ENCODE measurements at regions not wholly inside any gene's neighbourhood (a gene's known extent, or its start where the extent isn't known, plus 50 kb on each side); places are given as distances from the start of the nearest gene placed in this dataset.

- H4K5ac ChIP-seq (ENCODE audit: insufficient read length, low read depth, low read length): no peak overlapping the region
- no peak overlapping the region for H3K27ac ChIP-seq (ENCODE audit: insufficient read length, low read depth, low read length)
- H3K23ac ChIP-seq (ENCODE audit: insufficient read length, low read depth, low read length): no peak overlapping the region
- H4K91ac ChIP-seq (ENCODE audit: insufficient read length, low read depth, low read length): no peak overlapping the region
- no peaks in the 10 kb centered on the region; a peak in 2 of 7 replicates for H3K36me3 Mint-ChIP-seq (ENCODE audit: insufficient read depth in 1 of 3, low read depth in 3 of 3)
- H3K4me3 Mint-ChIP-seq: peak overlapping the region; percentile 69 to 92
- DNase-seq: peak; percentile 56
- no peak overlapping the region for H2BK120ac ChIP-seq (ENCODE audit: low read depth, low read length, poor library complexity, severe bottlenecking)
- TF ChIP-seq CTCF (conservative IDR thresholded peaks at IDR 0.05): no peak
- no peak overlapping the region for H2BK5ac ChIP-seq (ENCODE audit: insufficient read length, low read length)
- H3K9ac ChIP-seq (ENCODE audit: extremely low read depth, insufficient read length, low read length): no peak overlapping the region
- H3K4me1 Mint-ChIP-seq: peaks cover 19 to 20% of the 10 kb centered on the region in 2 experiments
- H3K79me2 ChIP-seq (ENCODE audit: insufficient read depth, low read length): no peaks in the 10 kb centered on the region
- H3K18ac ChIP-seq (ENCODE audit: insufficient read length, low read depth, low read length): no peak overlapping the region
- peaks cover 0 to 4% of the 10 kb centered on the region in 2 experiments; a peak in 2 of 5 replicates for H3K9me3 Mint-ChIP-seq
- no peak overlapping the region for H2AK5ac ChIP-seq (ENCODE audit: insufficient read length, low read length)
- H2BK15ac ChIP-seq (ENCODE audit: low read depth, low read length): no peak overlapping the region
- peaks cover 17% of the 10 kb centered on the region for H3K23me2 ChIP-seq (ENCODE audit: insufficient read length, low read depth, low read length, poor library complexity, severe bottlenecking)
- no peak overlapping the region for H3K14ac ChIP-seq (ENCODE audit: insufficient read depth, low read length)
- no peaks in the 10 kb centered on the region for H3K79me1 ChIP-seq (ENCODE audit: insufficient read depth, low read depth, low read length, poor library complexity, severe bottlenecking)
- no peak overlapping the region for H4K8ac ChIP-seq (replicated peaks; ENCODE audit: insufficient read length, low read depth, low read length)
- H4K20me1 ChIP-seq (ENCODE audit: control insufficient read depth, insufficient read depth, insufficient read length): no peaks in the 10 kb centered on the region
- no peak overlapping the region for H2BK12ac ChIP-seq (ENCODE audit: insufficient read length, low read depth, low read length)
- no peak overlapping the region for H2AFZ ChIP-seq (ENCODE audit: low read length)
- no peak overlapping the region for H3K4ac ChIP-seq (ENCODE audit: low read depth, low read length)
- H3T11ph ChIP-seq (ENCODE audit: low read length): no peak overlapping the region
- peak overlapping the region; percentile 84 for H3K4me2 ChIP-seq (ENCODE audit: insufficient read depth, insufficient read length, low read length)
- H2BK20ac ChIP-seq (ENCODE audit: low read depth, low read length, poor library complexity, severe bottlenecking): no peak overlapping the region
- H3K56ac ChIP-seq (ENCODE audit: insufficient read length, low read depth, low read length): no peak overlapping the region
- no peaks in the 10 kb centered on the region for H3K4me1 ChIP-seq (ENCODE audit: insufficient read depth, low read length)
- WGBS (ENCODE audit: extremely low coverage, insufficient read length, low lambda C conversion rate): no CpG with 5 or more reads among the region's 49 CpGs
- peaks cover 55% of the 10 kb centered on the region for H3K27me3 Mint-ChIP-seq (ENCODE audit: low read depth)
- H3K27me3 ChIP-seq (ENCODE audit: insufficient read depth, low read length): peaks cover 32% of the 10 kb centered on the region
- no peak overlapping the region for H3K27ac Mint-ChIP-seq
- no peaks in the 10 kb centered on the region for H3K9me3 ChIP-seq (ENCODE audit: control insufficient read depth, low read depth, low read length)
These were observed 88.4 kb upstream of the RHOU start for GRCh38 chr1:228646717-228647522.
